Ovary (tissue), 7 donors: ENCODE measurements at regions not wholly inside any gene's neighbourhood (a gene's known extent, or its start where the extent isn't known, plus 50 kb on each side); places are given as distances from the start of the nearest gene placed in this dataset.

Experiments
- DNase-seq, 5 donors: peaks; one replicate each; pipeline ENCODE4 v3.0.0-alpha.2; 2019 to 2020
- H3K27ac ChIP-seq, 2 donors: fragments of 200-600 bp; one replicate each; pipeline versions ENCODE4 v1.5.1 to v1.8.0; 2019 to 2022
- H3K27me3 ChIP-seq: fragments of 200-600 bp; one replicate; pipeline ENCODE4 v1.8.0; 2022
- H3K36me3 ChIP-seq: fragments of 200-600 bp; sonication (generic); one replicate; pipeline ENCODE4 v1.5.1; 2019
- H3K4me1 ChIP-seq: one replicate; pipeline ENCODE4 v1.8.1; 2013; ENCODE audit warnings: mild to moderate bottlenecking, moderate library complexity; ENCODE audit not compliant: insufficient read depth
- H3K4me3 ChIP-seq: fragments of 200-600 bp; sonication (generic); one replicate; pipeline ENCODE4 v1.5.1; 2017
- H3K9me3 ChIP-seq, 2 donors: fragments of 200-600 bp in 1 of 2; sonication (generic) in 1 of 2; one replicate each; pipeline versions ENCODE4 v1.5.1 to v1.8.1; 2013 to 2019; ENCODE audit warnings: mild to moderate bottlenecking in 1 of 2, moderate library complexity in 1 of 2
- EP300 ChIP-seq: sonication (generic); formaldehyde crosslinking; IDR thresholded peaks from one replicate; pipeline ENCODE4 v1.6.1; 2017; ENCODE audit warnings: antibody characterized with exemption
- POLR2A ChIP-seq: fragments of 450-650 bp; IDR thresholded peaks from one replicate; pipeline ENCODE4 v1.6.1; 2017; ENCODE audit warnings: antibody characterized with exemption, mild to moderate bottlenecking, moderate library complexity
- WGBS, 3 donors: extraction: QIAGEN DNeasy Blood & Tissue Kit in 1 of 3; methylation state at CpG; one replicate each; pipeline versions ENCODE4 v1.1.5 to v1.1.7; 2013 to 2017; 5-methylcytosine and 5-hydroxymethylcytosine counted together
- intact Hi-C, 4 donors: fragments of 100-400 bp; cut with DNase I; formaldehyde crosslinking; loops; one replicate each; pipeline versions ENCODE4 v1.11.0 to v1.15.1; 2022 to 2023
- TF ChIP-seq, protein P1 (sequence below), 3 donors: fragments of 450-650 bp in 2 of 3; fragments of 200-600 bp in 1 of 3; IDR thresholded peaks; one replicate each; pipeline versions ENCODE4 v1.5.1 to v1.8.0; 2016 to 2022; ENCODE audit warnings: antibody characterized with exemption in 3 of 3, mild to moderate bottlenecking in 1 of 3
- donor health status: DM: no; HTN: no; CAD: no; lungs with moderate emphysema.
- donor health status: DM: no; HTN: no; CAD: no.
- donor health status: Bipolar disorder and iron deficiency.
- donor health status: DM: no; HTN: no; CAD: no.
- donor health status: DM: yes; HTN: yes; CAD: no.

DNA sequence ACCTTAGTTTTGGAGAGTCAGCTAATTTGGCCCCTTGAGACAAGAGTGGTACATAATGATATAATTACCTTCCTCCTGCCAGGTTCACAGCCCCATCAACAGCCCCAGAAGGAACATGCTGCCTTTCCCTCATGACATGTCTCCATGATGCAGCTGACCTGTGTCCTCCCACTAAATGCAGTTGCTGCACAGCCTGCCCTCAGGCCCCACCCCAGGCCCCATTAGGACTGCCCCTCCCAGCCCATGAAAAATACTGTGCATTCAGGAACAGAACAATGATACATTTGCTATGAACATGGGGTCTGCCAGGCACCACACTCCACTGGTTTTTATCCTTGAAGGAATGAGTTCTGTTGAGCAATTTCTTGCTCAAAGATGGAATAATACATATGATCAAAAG, 176.4 kb downstream of the C5orf15 start:
- H3K9me3 ChIP-seq = no peaks in the 10 kb centered on the region
- H3K27ac ChIP-seq = no peak overlapping the region
- no peaks in the 10 kb centered on the region for H3K27me3 ChIP-seq
- H3K4me3 ChIP-seq = no peak overlapping the region
- H3K36me3 ChIP-seq = no peaks in the 10 kb centered on the region
- H3K4me1 ChIP-seq = no peaks in the 10 kb centered on the region
- DNase-seq = no peak
- TF ChIP-seq EP300 (no peak), POLR2A (no peak)
- TF ChIP-seq, protein P1, sequence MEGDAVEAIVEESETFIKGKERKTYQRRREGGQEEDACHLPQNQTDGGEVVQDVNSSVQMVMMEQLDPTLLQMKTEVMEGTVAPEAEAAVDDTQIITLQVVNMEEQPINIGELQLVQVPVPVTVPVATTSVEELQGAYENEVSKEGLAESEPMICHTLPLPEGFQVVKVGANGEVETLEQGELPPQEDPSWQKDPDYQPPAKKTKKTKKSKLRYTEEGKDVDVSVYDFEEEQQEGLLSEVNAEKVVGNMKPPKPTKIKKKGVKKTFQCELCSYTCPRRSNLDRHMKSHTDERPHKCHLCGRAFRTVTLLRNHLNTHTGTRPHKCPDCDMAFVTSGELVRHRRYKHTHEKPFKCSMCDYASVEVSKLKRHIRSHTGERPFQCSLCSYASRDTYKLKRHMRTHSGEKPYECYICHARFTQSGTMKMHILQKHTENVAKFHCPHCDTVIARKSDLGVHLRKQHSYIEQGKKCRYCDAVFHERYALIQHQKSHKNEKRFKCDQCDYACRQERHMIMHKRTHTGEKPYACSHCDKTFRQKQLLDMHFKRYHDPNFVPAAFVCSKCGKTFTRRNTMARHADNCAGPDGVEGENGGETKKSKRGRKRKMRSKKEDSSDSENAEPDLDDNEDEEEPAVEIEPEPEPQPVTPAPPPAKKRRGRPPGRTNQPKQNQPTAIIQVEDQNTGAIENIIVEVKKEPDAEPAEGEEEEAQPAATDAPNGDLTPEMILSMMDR (IDR thresholded peaks at IDR 0.05) = no peak
- intact Hi-C loops = no loop called here

- H3K4me3 ChIP-seq = no peak overlapping the region
- H3K27me3 ChIP-seq = no peaks in the 10 kb centered on the region
- no peaks in the 10 kb centered on the region for H3K4me1 ChIP-seq
- 43 to 91% (median 84%) methylated on average over 1 of the region's 1 CpG for WGBS, 3 donors
- TF ChIP-seq, protein P1 (IDR thresholded peaks at IDR 0.05) = no peak
- TF ChIP-seq POLR2A (no peak), EP300 (no peak)
- H3K36me3 ChIP-seq = no peaks in the 10 kb centered on the region
- no peak for DNase-seq
- no peaks in the 10 kb centered on the region for H3K9me3 ChIP-seq
- H3K27ac ChIP-seq = no peak overlapping the region
- intact Hi-C loops = no loop called here
Measured at GRCh38 chr5:133790898-133791297, 177.5 kb downstream of the C5orf15 start.

- Histone ChIP-seq H3K36me3 (no peaks in the 10 kb centered on the region), H3K4me3 (no peak overlapping the region), H3K27ac (no peak overlapping the region), H3K4me1 (no peaks in the 10 kb centered on the region), H3K9me3 (no peaks in the 10 kb centered on the region), H3K27me3 (no peaks in the 10 kb centered on the region)
- TF ChIP-seq EP300 = no peak
- TF ChIP-seq, protein P1 (IDR thresholded peaks at IDR 0.05) = no peak
- TF ChIP-seq POLR2A = no peak
- intact Hi-C loops = no loop called here
- DNase-seq = no peak
- WGBS, 3 donors = 75 to 87% (median 77%) methylated on average over 3 of the region's 3 CpGs
Measured at GRCh38 chr5:133789428-133789827, 177.1 kb upstream of the FSTL4 start.

- Histone ChIP-seq H3K27me3 (no peaks in the 10 kb centered on the region), H3K4me3 (no peak overlapping the region), H3K4me1 (no peaks in the 10 kb centered on the region), H3K36me3 (no peaks in the 10 kb centered on the region), H3K9me3 (no peaks in the 10 kb centered on the region), H3K27ac (no peak overlapping the region)
- no peak for TF ChIP-seq POLR2A
- TF ChIP-seq EP300 = no peak
- TF ChIP-seq, protein P1 (IDR thresholded peaks at IDR 0.05) = no peak
- DNase-seq = no peak
- intact Hi-C loops = no loop called here
- 86 to 90% (median 86%) methylated on average over 11 of the region's 11 CpGs for WGBS, 3 donors
Measured at GRCh38 chr5:133788121-133788520, 175.8 kb upstream of the FSTL4 start.

DNA sequence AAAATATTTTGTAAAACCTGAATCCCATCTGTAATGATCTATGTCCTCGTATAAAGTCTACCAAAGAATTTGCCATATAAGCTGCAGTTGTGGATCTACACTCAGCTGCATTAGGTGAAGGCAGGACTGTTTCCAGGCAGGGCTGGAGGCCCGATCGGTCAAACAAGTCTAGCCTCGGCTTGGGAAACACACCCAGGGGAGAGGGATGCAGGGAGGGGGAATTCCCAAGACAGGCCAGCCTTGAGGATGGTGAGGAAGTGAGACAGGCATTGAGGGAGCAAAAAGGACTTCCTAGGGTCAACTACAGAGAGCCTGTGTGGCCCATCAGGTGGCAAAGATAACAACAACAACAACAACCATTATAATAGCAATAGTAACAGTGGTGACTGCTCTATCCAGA, 174.1 kb upstream of the FSTL4 start:
- no peaks in the 10 kb centered on the region for H3K9me3 ChIP-seq
- H3K36me3 ChIP-seq = no peaks in the 10 kb centered on the region
- H3K27me3 ChIP-seq = no peaks in the 10 kb centered on the region
- H3K27ac ChIP-seq = no peak overlapping the region
- H3K4me3 ChIP-seq = no peak overlapping the region
- 51 to 58% (median 58%) methylated on average over 4 of the region's 4 CpGs for WGBS, 3 donors
- intact Hi-C loops = no loop called here
- TF ChIP-seq POLR2A = no peak
- TF ChIP-seq, protein P1 (IDR thresholded peaks at IDR 0.05) = no peak
- TF ChIP-seq EP300 = no peak
- no peak for DNase-seq
- H3K4me1 ChIP-seq = no peaks in the 10 kb centered on the region
